Fibroblast of pulmonary artery (primary cell): ENCODE measurements at regions not wholly inside any gene's neighbourhood (a gene's known extent, or its start where the extent isn't known, plus 50 kb on each side); places are given as distances from the start of the nearest gene placed in this dataset.
A peak's percentile ranks its signal among the peaks of the same experiment; 100 is the strongest.

Experiments used
- DNase-seq: peaks from one replicate; pipeline ENCODE4 v3.0.0-alpha.2; 2010; ENCODE audit warnings: low read depth
- H3K4me3 ChIP-seq: replicated peaks from 2 replicates; pipeline ENCODE4 v1.5.1; 2011; ENCODE audit warnings: low read depth, mild to moderate bottlenecking, control low read depth, low read length, moderate library complexity
- TF ChIP-seq, protein P1 (sequence below): IDR thresholded peaks from 2 replicates; pipeline ENCODE4 v1.5.1; 2011; ENCODE audit warnings: mild to moderate bottlenecking, control low read depth, low read length, inconsistent platforms; ENCODE audit errors: missing control alignments

DNA sequence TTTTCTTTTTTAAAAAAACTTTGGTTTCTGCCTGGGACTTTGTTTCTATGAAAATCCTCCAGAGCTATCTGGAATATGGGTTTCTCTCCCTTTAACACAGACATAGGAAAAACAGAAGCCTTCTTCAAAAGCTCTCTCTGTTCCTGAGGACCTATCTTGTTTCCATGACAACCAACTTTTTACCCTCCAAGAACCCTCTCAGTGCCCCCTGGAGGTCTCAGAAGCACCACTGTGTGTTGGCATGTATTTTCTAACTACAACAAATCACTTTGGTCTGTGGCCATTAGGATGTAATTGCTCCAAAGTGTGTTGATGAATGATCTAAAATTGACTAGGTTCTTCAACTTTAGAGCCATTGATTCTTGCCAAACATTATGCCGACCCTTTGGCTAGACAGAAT lies 1331.6 kb downstream of the ADGRL3 start:
- TF ChIP-seq, protein P1, sequence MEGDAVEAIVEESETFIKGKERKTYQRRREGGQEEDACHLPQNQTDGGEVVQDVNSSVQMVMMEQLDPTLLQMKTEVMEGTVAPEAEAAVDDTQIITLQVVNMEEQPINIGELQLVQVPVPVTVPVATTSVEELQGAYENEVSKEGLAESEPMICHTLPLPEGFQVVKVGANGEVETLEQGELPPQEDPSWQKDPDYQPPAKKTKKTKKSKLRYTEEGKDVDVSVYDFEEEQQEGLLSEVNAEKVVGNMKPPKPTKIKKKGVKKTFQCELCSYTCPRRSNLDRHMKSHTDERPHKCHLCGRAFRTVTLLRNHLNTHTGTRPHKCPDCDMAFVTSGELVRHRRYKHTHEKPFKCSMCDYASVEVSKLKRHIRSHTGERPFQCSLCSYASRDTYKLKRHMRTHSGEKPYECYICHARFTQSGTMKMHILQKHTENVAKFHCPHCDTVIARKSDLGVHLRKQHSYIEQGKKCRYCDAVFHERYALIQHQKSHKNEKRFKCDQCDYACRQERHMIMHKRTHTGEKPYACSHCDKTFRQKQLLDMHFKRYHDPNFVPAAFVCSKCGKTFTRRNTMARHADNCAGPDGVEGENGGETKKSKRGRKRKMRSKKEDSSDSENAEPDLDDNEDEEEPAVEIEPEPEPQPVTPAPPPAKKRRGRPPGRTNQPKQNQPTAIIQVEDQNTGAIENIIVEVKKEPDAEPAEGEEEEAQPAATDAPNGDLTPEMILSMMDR: no peak
- no peak overlapping the region for H3K4me3 ChIP-seq
- no peak for DNase-seq

DNA sequence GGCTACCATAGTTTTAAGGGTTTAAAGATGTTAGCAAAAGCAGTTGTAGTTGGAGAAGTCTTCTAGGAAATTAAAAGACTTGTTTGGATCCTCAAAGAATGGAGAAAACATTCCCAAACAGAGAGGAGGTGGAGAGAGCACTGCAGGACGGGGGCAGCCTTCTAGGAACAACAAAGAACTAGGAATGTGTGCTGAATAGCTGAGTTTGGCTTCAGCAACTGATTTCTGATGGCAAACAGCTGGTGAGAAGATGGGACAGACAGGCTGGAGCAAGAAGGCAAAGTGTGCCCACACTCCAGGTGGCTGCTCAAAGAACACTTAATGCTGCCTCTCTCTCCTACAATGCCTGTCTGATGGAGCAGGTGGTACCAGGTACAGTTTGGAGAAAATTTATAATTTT lies 1331.1 kb downstream of the ADGRL3 start:
- DNase-seq: peak; percentile 31
- H3K4me3 ChIP-seq: no peak overlapping the region
- TF ChIP-seq, protein P1: no peak

DNA sequence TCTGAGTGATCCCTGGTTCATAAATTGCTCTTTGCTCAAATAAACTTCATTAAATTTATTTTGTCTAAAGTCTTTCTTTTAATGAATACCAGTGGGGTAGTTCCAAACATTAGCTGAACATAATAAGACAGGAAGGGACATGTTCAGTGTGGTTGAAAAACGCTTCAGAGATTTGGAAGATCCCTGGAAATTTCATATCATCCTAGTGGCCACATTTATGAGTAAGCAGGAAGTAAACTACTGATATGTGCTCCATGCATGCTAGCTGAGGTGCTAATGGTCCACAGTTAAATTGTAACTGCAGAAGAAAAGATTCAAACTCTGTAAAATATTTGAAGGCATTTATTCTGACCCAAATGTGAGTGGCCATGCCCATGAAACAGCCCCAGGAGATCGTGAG lies 1328.7 kb downstream of the ADGRL3 start:
- TF ChIP-seq, protein P1: no peak
- no peak overlapping the region for H3K4me3 ChIP-seq
- peak; percentile 34 for DNase-seq

DNA sequence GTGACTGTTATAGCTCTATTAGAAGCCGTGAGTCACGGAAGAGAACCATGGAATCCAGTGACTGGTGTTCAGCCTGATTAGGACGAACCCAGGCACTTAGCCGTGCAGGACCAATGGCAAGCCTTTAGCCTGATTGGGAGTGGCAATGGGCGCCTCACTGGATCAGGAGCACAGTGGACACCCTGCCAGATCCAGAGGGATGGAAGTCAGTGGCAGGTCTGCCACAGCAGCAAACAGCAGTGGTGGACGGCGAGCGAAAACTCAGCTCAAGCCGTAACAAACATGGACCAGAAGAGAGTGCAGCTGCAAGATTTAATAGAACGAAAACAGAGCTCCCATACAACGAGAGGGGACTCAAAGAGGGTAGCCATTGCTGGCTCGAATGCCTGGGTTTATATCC lies 1326.5 kb downstream of the ADGRL3 start:
- no peak overlapping the region for H3K4me3 ChIP-seq
- DNase-seq: no peak
- TF ChIP-seq, protein P1: no peak

DNA sequence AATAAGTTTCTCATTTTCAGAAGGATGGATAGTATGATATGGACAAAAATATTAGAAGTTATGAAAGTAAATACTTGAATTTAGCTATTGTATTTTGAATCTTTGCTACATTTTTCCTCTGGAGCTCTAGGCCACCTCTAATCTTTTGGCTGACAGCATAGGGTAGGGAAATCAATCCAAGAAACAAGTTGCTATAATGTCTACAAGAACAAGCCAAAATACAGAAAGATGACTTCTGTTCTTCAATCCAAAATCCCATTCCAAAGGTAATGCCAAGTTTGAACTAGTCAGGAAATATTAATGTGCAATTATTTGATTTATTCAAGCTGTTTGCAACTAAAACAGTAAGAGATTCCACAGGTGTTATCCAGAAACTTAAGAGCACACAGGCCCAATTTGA lies 1323.1 kb downstream of the ADGRL3 start:
- no peak for DNase-seq
- H3K4me3 ChIP-seq: no peak overlapping the region
- TF ChIP-seq, protein P1: no peak

DNA sequence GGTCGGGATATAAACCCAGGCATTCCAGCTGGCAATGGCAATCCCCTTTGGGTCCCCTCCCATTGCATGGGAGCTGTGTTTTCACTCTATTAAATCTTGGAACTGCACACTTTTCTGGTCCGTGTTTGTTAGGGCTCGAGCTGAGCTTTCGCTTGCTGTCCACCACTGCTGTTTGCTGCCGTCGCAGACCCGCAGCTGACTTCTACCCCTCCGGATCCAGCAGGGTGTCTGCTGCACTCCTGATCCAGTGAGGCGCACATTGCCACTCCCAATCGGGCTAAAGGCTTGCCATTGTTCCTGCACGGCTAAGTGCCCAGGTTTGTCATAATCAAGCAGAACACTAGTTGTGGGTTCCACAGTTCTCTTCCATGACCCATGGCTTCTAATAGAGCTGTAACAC lies 1322.1 kb downstream of the ADGRL3 start:
- DNase-seq: no peak
- TF ChIP-seq, protein P1: no peak
- H3K4me3 ChIP-seq: no peak overlapping the region

DNA sequence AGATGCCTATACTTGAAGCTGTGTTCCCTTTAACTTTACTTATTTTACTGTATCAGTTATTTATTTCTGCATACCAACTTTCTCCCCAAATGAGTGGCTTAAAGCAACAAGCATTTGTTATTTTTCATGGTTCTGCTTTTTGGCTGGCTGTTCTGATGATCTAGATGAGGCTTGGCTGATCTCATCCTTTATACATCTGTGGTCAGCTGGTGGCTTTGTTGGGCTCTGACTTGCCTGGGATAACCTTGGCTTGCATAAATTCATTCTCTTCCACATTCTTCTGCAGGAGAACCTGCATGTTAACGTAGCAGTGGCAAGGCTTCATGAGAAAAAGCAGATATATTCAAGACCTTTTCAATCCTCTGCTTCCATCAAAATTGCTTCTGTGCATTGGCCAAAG lies 1317.6 kb downstream of the ADGRL3 start:
- TF ChIP-seq, protein P1: no peak
- no peak overlapping the region for H3K4me3 ChIP-seq
- peak; percentile 7 for DNase-seq
